Neural cell (in vitro differentiated cells): ENCODE measurements at regions not wholly inside any gene's neighbourhood (a gene's known extent, or its start where the extent isn't known, plus 50 kb on each side); places are given as distances from the start of the nearest gene placed in this dataset.

ENCODE experiments used
- CTCF ChIP-seq: fragments of 450-650 bp; IDR thresholded peaks from 2 replicates; pipeline ENCODE4 v1.5.1; 2014; ENCODE audit warnings: antibody characterized with exemption, mild to moderate bottlenecking, moderate library complexity; ENCODE audit not compliant: poor library complexity, severe bottlenecking
- EZH2 ChIP-seq: fragments of 200-600, 300-800 bp; shearing (Covaris generic), sonication (generic); IDR thresholded peaks from 2 replicates; pipeline ENCODE4 v1.6.1; 2014; ENCODE audit warnings: antibody characterized with exemption, low read length, borderline replicate concordance, mild to moderate bottlenecking; ENCODE audit not compliant: insufficient read depth, poor library complexity, severe bottlenecking
- POLR2AphosphoS5 ChIP-seq: IDR thresholded peaks from 2 replicates; pipeline ENCODE4 v1.6.1; 2012
- RAD21 ChIP-seq: fragments of 450-650 bp; conservative IDR thresholded peaks from 2 replicates; pipeline ENCODE4 v1.6.1; 2014; ENCODE audit warnings: antibody characterized with exemption, mild to moderate bottlenecking, moderate library complexity
- REST ChIP-seq: IDR thresholded peaks from 2 replicates; pipeline ENCODE4 v1.6.1; 2012; ENCODE audit warnings: borderline replicate concordance
- SMC3 ChIP-seq: fragments of 450-650 bp; conservative IDR thresholded peaks from 2 replicates; pipeline ENCODE4 v1.6.1; 2014; ENCODE audit warnings: antibody characterized with exemption, mild to moderate bottlenecking, moderate library complexity; ENCODE audit not compliant: poor library complexity

GRCh38 chr7:13117103-13117502 is 429.7 kb downstream of the ARL4A start:
- TF ChIP-seq CTCF (peak; percentile 55), POLR2AphosphoS5 (no peak), SMC3 (peak; percentile 60), REST (no peak), EZH2 (no peak), RAD21 (peak; percentile 65)
